H9 (cell line): ENCODE measurements at regions not wholly inside any gene's neighbourhood (a gene's known extent, or its start where the extent isn't known, plus 50 kb on each side); places are given as distances from the start of the nearest gene placed in this dataset.

Experiments used
- DNase-seq: peaks from one replicate; pipeline ENCODE4 v3.0.0-alpha.2; 2017
- H2AFZ ChIP-seq: one replicate; pipeline ENCODE4 v1.6.1; 2013; ENCODE audit warnings: mild to moderate bottlenecking, low read length, control low read depth, moderate library complexity
- H2AK5ac ChIP-seq: 2 replicates; pipeline ENCODE4 v1.6.1; 2013; ENCODE audit warnings: low read length, control low read depth, mixed read lengths; ENCODE audit not compliant: insufficient read length
- H2BK120ac ChIP-seq: one replicate; pipeline ENCODE4 v1.6.1; 2013; ENCODE audit warnings: low read depth, mild to moderate bottlenecking, low read length, control low read depth, inconsistent platforms; ENCODE audit not compliant: poor library complexity, severe bottlenecking
- H2BK12ac ChIP-seq: 2 replicates; pipeline ENCODE4 v1.6.1; 2013; ENCODE audit warnings: low read length, control low read depth, mixed read lengths, low read depth; ENCODE audit not compliant: insufficient read length
- H2BK15ac ChIP-seq: 2 replicates; pipeline ENCODE4 v1.6.1; 2013; ENCODE audit warnings: low read depth, low read length, control low read depth
- H2BK20ac ChIP-seq: one replicate; pipeline ENCODE4 v1.6.1; 2013; ENCODE audit warnings: low read depth, mild to moderate bottlenecking, low read length, control low read depth, inconsistent platforms; ENCODE audit not compliant: poor library complexity, severe bottlenecking
- H2BK5ac ChIP-seq: 2 replicates; pipeline ENCODE4 v1.6.1; 2013; ENCODE audit warnings: low read length, control low read depth, mixed read lengths; ENCODE audit not compliant: insufficient read length
- H3K14ac ChIP-seq: 2 replicates; pipeline ENCODE4 v1.6.1; 2013; ENCODE audit warnings: low read length, control low read depth; ENCODE audit not compliant: insufficient read depth
- H3K18ac ChIP-seq: 2 replicates; pipeline ENCODE4 v1.6.1; 2013; ENCODE audit warnings: low read depth, mild to moderate bottlenecking, mixed read lengths, low read length, control low read depth; ENCODE audit not compliant: insufficient read length
- H3K23ac ChIP-seq: 2 replicates; pipeline ENCODE4 v1.6.1; 2013; ENCODE audit warnings: low read length, control low read depth, mixed read lengths, low read depth; ENCODE audit not compliant: insufficient read length
- H3K23me2 ChIP-seq: 2 replicates; pipeline ENCODE4 v1.6.1; 2013; ENCODE audit warnings: low read depth, mild to moderate bottlenecking, mixed read lengths, low read length, control low read depth; ENCODE audit not compliant: insufficient read length, poor library complexity, severe bottlenecking
- H3K27ac ChIP-seq: 2 replicates; pipeline ENCODE4 v1.5.1; 2013; ENCODE audit warnings: low read length, control low read depth, mixed read lengths, low read depth; ENCODE audit not compliant: insufficient read length
- H3K27me3 ChIP-seq: 2 replicates; pipeline ENCODE4 v1.6.1; 2013; ENCODE audit warnings: low read length, control low read depth, inconsistent platforms; ENCODE audit not compliant: insufficient read depth
- H3K4ac ChIP-seq: 2 replicates; pipeline ENCODE4 v1.6.1; 2013; ENCODE audit warnings: low read depth, mild to moderate bottlenecking, control low read depth, inconsistent platforms, low read length, moderate library complexity
- H3K4me1 ChIP-seq: 2 replicates; pipeline ENCODE4 v1.6.1; 2013; ENCODE audit warnings: low read length, control low read depth, inconsistent platforms; ENCODE audit not compliant: insufficient read depth
- H3K4me2 ChIP-seq: 2 replicates; pipeline ENCODE4 v1.6.1; 2013; ENCODE audit warnings: low read length, control low read depth, mixed read lengths; ENCODE audit not compliant: insufficient read length, insufficient read depth
- H3K56ac ChIP-seq: 2 replicates; pipeline ENCODE4 v1.6.1; 2013; ENCODE audit warnings: low read depth, mild to moderate bottlenecking, mixed read lengths, low read length, control low read depth; ENCODE audit not compliant: insufficient read length
- H3K79me1 ChIP-seq: 2 replicates; pipeline ENCODE4 v1.6.1; 2013; ENCODE audit warnings: low read depth, mild to moderate bottlenecking, moderate library complexity, low read length, control low read depth, inconsistent platforms; ENCODE audit not compliant: insufficient read depth, poor library complexity, severe bottlenecking
- H3K79me2 ChIP-seq: 2 replicates; pipeline ENCODE4 v1.6.1; 2013; ENCODE audit warnings: low read length, control low read depth, inconsistent platforms; ENCODE audit not compliant: insufficient read depth
- H3K9ac ChIP-seq: 2 replicates; pipeline ENCODE4 v1.6.1; 2013; ENCODE audit warnings: low read length, control low read depth, mixed read lengths; ENCODE audit not compliant: insufficient read length; ENCODE audit errors: extremely low read depth
- H3K9me3 ChIP-seq: one replicate; pipeline ENCODE4 v1.6.1; 2013; ENCODE audit warnings: low read depth, low read length, inconsistent platforms; ENCODE audit not compliant: control insufficient read depth
- H3T11ph ChIP-seq: one replicate; pipeline ENCODE4 v1.6.1; 2013; ENCODE audit warnings: mild to moderate bottlenecking, low read length, control low read depth, inconsistent platforms
- H4K20me1 ChIP-seq: one replicate; pipeline ENCODE4 v1.6.1; 2013; ENCODE audit not compliant: control insufficient read depth, insufficient read length, insufficient read depth
- H4K5ac ChIP-seq: 2 replicates; pipeline ENCODE4 v1.6.1; 2013; ENCODE audit warnings: low read depth, mild to moderate bottlenecking, mixed read lengths, low read length, control low read depth; ENCODE audit not compliant: insufficient read length
- H4K8ac ChIP-seq: replicated peaks from 2 replicates; pipeline ENCODE4 v1.6.1; 2013; ENCODE audit warnings: low read length, control low read depth, mixed read lengths, low read depth; ENCODE audit not compliant: insufficient read length
- H4K91ac ChIP-seq: 2 replicates; pipeline ENCODE4 v1.6.1; 2013; ENCODE audit warnings: low read depth, mild to moderate bottlenecking, moderate library complexity, mixed read lengths, low read length, control low read depth; ENCODE audit not compliant: insufficient read length
- H3K27ac Mint-ChIP-seq, 3 experiments: 2 replicates in 2 of 3; 3 replicates in 1 of 3; pipeline ENCODE4 v1.8.0; 2020 to 2021; ENCODE audit warnings: mixed read lengths in 3 of 3, mild to moderate bottlenecking in 1 of 3, moderate library complexity in 1 of 3
- H3K27me3 Mint-ChIP-seq: 2 replicates; pipeline ENCODE4 v1.8.0; 2021; ENCODE audit warnings: low read depth, mild to moderate bottlenecking, moderate library complexity, mixed read lengths
- H3K36me3 Mint-ChIP-seq, 3 experiments: 2 replicates in 2 of 3; 3 replicates in 1 of 3; pipeline ENCODE4 v1.8.0; 2020 to 2021; ENCODE audit warnings: low read depth in 3 of 3, mixed read lengths in 3 of 3; ENCODE audit not compliant: insufficient read depth in 1 of 3
- H3K4me1 Mint-ChIP-seq, 2 experiments: 2 replicates each; pipeline ENCODE4 v1.8.0; 2020; ENCODE audit warnings: mixed read lengths in 2 of 2
- H3K4me3 Mint-ChIP-seq, 2 experiments: 2 replicates in 1 of 2; 3 replicates in 1 of 2; pipeline ENCODE4 v1.8.0; 2020 to 2021; ENCODE audit warnings: mild to moderate bottlenecking in 2 of 2, mixed read lengths in 2 of 2, moderate library complexity in 1 of 2
- H3K9me3 Mint-ChIP-seq, 2 experiments: 2 replicates in 1 of 2; 3 replicates in 1 of 2; pipeline ENCODE4 v1.8.0; 2020; ENCODE audit warnings: mild to moderate bottlenecking in 2 of 2, mixed read lengths in 2 of 2, moderate library complexity in 1 of 2
- WGBS: extraction: QIAGEN DNeasy Blood & Tissue Kit; methylation state at CpG from one replicate; pipeline ENCODE4 v1.1.7; 2013; ENCODE audit warnings: missing lambda C conversion rate, low lambda C conversion rate, mixed read lengths; ENCODE audit not compliant: insufficient read length; ENCODE audit errors: extremely low coverage; 5-methylcytosine and 5-hydroxymethylcytosine counted together
- TF ChIP-seq, protein P1 (sequence below): fragments of 200-600 bp; sonication (generic); conservative IDR thresholded peaks from 3 replicates; pipeline ENCODE4 v1.8.0; 2021; ENCODE audit warnings: antibody characterized with exemption, mild to moderate bottlenecking

DNA sequence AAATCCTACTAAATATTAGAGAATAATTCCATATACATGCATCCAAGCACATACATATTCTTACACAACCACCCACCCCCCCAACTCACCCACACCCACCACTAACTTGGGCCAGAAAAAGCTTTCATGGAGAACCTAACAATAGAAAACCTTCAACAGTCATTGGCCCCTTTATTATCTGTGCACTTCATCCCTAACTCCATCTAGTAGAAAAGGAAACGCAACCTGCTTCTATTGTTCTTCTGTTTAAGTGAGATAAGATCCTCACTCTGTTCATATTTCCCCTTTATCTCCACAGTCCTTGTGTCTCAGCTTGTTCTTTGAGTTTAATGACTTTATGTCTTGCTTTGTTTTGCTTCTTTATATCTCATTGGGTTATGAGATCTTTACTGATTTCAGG is 1740.2 kb upstream of the CELF4 start:
- H3K4me2 ChIP-seq: no peak overlapping the region
- TF ChIP-seq, protein P1, sequence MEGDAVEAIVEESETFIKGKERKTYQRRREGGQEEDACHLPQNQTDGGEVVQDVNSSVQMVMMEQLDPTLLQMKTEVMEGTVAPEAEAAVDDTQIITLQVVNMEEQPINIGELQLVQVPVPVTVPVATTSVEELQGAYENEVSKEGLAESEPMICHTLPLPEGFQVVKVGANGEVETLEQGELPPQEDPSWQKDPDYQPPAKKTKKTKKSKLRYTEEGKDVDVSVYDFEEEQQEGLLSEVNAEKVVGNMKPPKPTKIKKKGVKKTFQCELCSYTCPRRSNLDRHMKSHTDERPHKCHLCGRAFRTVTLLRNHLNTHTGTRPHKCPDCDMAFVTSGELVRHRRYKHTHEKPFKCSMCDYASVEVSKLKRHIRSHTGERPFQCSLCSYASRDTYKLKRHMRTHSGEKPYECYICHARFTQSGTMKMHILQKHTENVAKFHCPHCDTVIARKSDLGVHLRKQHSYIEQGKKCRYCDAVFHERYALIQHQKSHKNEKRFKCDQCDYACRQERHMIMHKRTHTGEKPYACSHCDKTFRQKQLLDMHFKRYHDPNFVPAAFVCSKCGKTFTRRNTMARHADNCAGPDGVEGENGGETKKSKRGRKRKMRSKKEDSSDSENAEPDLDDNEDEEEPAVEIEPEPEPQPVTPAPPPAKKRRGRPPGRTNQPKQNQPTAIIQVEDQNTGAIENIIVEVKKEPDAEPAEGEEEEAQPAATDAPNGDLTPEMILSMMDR: no peak
- no peak overlapping the region for H2AFZ ChIP-seq
- H3K36me3 Mint-ChIP-seq: peaks cover 18 to 32% (median 23%) of the 10 kb centered on the region in 3 experiments
- H3K18ac ChIP-seq: no peak overlapping the region
- no peak overlapping the region for H3K56ac ChIP-seq
- no peak overlapping the region for H3K9ac ChIP-seq
- no peak overlapping the region for H2BK12ac ChIP-seq
- no peaks in the 10 kb centered on the region for H3K27me3 Mint-ChIP-seq
- no peaks in the 10 kb centered on the region for H3K79me1 ChIP-seq
- peaks cover 2 to 3% of the 10 kb centered on the region in 2 experiments; a peak in 2 of 4 replicates for H3K4me1 Mint-ChIP-seq
- H3K9me3 ChIP-seq: peaks cover 13% of the 10 kb centered on the region
- H2BK15ac ChIP-seq: no peak overlapping the region
- no peak overlapping the region for H3K4me3 Mint-ChIP-seq
- H2AK5ac ChIP-seq: no peak overlapping the region
- H3K23me2 ChIP-seq: no peaks in the 10 kb centered on the region
- no peak overlapping the region for H3K27ac Mint-ChIP-seq
- no peak overlapping the region for H2BK20ac ChIP-seq
- WGBS: no CpG with 5 or more reads among the region's 1 CpG
- H3K4me1 ChIP-seq: no peaks in the 10 kb centered on the region
- H4K91ac ChIP-seq: no peak overlapping the region
- H3K14ac ChIP-seq: no peak overlapping the region
- H4K5ac ChIP-seq: no peak overlapping the region
- H2BK5ac ChIP-seq: no peak overlapping the region
- H3K27me3 ChIP-seq: no peaks in the 10 kb centered on the region
- no peaks in the 10 kb centered on the region for H4K20me1 ChIP-seq
- no peak for DNase-seq
- no peaks in the 10 kb centered on the region for H3K79me2 ChIP-seq
- no peak overlapping the region for H4K8ac ChIP-seq
- H3K27ac ChIP-seq: no peak overlapping the region
- H2BK120ac ChIP-seq: no peak overlapping the region
- H3K4ac ChIP-seq: no peak overlapping the region
- H3T11ph ChIP-seq: no peak overlapping the region
- H3K9me3 Mint-ChIP-seq: peaks cover 27% of the 10 kb centered on the region in 2 experiments
- no peak overlapping the region for H3K23ac ChIP-seq
